ENCODE measurements at regions not wholly inside any gene's neighbourhood (a gene's known extent, or its start where the extent isn't known, plus 50 kb on each side); places are given as distances from the start of the nearest gene placed in this dataset.

DNA sequence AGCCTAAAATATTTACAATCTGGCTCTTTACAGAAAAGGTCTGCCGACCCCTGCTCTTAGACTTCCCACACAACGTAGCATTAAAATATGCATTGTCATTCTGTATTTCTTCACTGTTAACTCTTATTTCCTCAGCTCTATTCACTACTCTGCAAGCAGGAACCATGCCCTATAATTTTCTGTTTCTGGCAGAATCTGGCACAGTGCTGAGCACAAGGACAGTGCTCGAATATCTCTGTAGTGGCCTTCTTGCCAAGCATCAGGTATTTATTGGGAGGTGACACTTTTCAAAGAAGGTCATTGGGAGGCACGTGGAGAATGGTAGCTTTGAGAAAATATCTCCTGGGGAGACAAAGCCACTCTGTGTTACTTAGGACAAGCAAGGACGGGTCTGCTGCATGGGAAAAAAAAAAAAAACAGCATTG lies 77.9 kb downstream of the PSMG1 start:
- no peak for DNase-seq (ENCODE audit: low read depth)

DNA sequence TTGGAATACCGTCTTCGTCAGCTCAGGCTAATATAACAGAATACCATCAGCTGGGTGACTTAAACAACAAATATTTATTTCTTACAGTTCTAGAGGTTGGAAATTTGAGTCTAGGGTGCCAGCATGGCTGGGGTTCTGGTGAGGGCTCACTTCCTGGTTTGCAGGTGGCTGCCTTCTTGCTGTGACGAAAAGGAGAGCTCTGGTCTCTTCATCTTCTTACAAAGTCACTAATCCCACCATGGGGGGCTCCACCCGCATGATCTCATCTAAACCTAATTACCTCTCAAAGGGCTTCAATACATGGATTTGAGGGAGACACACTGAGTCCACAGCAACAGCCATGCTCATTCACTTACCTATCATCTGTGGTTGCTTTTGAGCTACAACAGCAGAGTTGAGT lies 78.3 kb downstream of the PSMG1 start:
- no peak for DNase-seq (ENCODE audit: low read depth)

DNA sequence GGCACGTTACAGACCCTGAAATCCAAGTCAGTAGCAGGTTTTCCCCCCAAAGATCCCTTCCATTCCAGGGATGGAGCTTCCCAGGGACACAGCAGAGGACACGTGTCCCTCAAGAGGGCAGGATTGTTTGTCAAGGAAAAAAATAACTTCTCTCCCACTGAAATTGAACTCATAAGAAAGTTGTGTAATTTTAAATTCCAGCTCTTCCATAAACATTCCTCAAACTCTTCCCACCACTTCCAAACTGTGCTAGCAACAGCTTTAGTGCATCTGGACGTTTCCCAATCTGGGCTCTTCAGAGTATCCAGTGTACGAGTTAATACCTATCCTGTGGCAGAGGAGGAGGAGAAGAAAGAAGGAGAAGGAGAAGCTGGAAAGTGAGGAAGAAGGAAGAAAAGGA lies 79.6 kb downstream of the PSMG1 start:
- DNase-seq (ENCODE audit: low read depth): no peak

DNA sequence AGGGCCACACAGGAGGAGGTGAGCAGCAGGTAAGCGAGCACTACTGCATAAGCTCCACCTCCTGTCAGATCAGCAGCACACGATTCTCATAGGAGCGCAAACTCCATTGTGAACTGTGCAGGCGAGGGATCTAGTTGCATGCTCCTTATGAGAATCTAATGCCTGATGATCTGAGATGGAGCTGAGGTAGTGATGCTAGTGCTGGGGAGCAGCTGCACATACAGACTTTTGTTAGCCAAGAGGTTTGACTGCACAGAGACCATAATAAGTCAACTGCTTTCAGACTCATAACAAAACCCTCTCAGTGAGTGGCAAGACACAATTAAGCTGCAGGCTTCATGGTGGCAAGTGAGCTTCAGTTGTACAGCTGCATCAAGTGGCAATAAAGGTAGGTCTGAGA lies 83.4 kb downstream of the PSMG1 start:
- no peak for DNase-seq (ENCODE audit: low read depth)

DNA sequence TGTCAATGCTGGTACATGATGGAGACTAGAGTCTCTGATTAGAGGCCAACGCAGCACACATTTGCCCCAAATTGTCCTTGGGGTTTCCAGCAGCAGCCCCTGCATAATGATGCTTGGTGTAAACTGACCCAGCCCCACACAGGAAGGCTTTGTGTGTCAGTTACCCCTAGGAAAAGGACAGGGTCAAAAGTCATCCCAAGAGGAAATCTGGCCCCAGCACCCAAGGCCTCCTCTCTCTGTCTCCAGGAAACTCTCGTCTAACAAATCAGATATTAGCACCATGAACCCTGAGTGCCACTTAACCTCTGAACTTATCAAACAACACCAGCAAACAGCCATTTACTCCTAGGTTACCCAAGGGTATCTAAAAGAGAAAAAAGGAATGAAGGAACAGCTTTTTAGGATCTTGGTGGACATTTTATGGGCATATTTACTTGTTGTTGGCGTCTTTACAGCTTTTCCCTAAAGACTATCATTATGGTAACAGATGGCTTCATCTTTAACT lies 84.5 kb downstream of the PSMG1 start:
- no peak for DNase-seq (ENCODE audit: low read depth)

DNA sequence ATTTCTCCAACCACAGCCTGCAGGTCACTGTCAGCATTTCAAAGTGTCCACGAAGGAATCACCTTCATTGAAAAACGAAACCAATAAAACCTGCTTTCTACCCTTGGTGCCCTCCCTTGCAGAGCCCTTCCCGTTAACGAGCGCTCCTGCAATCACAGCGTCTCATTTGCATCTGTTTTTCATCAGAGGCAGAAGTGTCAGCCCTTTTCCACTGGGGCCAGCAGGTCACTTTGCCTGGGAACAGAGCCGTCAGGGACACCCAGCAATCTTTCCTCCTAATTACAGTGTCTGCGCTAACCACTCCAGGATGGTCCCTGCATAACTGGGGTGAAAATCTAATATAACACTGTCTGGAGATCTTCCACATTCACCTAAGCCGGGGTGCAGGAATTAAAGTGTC lies 85.3 kb downstream of the PSMG1 start:
- DNase-seq (ENCODE audit: low read depth): no peak

DNA sequence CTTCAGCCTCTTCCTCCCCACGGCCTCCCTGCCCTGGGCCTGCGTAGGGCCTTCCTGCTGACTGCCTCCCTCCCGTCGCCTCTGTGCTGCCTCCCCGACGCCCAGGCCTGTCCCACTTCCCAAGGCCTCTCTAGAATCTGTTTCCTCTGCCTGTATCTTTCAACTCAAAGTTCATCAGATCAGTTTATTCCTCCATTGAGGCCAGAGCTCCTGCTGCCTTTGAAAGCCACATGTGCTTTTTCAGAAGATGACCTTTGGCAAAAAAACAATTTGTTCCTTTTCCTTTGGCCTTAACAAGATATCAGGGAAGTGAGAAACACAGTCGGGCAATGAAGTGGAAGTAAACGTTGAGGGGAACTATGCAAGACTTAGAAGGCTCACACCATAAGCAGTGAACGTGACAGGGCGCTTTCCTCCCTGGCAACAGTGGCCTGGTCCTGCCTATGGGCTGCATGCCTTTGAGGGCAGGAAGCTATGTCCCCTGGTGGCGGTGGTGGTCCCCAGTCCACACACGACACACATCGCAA lies 85.9 kb downstream of the PSMG1 start:
- no peak for DNase-seq (ENCODE audit: low read depth)

DNA sequence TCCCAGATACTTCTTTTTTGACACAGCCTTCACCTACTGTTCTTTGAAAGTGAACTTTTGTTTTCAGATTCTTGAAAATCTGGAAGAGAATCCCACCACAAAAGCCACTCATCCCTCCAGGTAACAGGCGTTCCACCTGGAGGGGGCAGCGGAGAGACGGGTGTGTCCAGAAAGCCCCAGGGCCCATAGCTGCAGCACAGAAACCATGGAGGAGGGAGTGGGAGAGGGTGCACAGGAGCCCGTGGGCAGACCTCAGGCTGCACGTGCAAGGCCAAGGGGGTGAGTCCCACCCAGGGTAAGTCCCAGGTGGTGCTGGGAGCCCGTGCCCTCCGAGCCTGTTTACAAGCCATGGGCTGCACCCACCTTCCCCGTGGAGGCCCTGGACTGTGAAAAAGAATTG lies 86.5 kb downstream of the PSMG1 start:
- no peak for DNase-seq (ENCODE audit: low read depth)

DNA sequence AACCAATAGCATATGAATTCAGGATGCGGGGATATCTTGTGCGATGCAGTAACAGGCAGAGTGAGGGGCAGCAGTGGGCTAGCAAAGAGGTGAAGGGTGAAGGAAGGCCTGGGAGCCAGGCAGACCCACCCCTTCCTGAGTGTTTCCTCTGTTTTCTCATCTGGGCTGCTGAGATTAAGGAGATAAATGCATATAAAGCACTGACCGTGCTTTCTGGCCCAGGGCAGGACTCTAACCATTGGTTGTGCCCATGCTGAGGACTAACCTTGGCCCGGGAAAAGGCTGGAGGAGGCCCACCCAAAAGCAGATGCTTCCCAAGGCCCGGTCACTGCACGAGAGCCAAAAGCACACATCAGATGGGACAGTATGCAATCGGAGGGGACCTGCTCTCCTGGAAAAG lies 87.6 kb downstream of the PSMG1 start:
- no peak for DNase-seq (ENCODE audit: low read depth)

DNA sequence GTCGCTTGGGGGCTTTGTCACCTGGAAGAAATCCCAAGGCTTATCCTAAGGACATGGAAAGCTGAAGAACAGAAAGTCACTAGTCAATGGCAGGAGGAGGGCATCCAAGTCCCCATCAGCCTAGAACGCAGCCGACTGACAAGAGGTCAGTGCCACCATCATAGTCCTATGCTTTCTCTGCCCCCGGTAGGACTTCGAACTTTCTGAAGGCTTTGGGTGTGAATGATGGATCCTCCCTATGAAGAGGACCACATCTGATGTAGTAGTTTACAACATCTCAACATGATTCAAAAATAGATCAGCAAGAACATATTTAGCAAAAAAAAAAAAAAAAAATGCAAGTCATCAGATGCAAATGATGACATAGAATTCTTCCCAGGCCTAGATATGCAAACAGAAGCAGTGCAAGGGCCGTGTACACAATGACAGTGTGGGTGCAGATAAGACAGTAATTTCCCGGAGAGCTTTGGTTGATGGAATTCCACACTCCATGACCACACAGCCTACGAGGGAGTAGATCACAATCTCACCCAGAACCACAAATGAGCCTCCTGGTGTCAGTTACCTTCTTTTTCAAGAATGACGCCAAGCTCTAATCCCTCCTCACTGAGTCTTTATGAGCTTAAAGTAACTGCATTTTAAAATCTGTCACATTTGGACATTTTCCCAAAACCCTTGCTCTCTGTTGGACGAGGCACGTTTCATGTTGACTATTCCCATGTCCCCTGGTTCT lies 88.2 kb downstream of the PSMG1 start:
- DNase-seq (ENCODE audit: low read depth): no peak

DNA sequence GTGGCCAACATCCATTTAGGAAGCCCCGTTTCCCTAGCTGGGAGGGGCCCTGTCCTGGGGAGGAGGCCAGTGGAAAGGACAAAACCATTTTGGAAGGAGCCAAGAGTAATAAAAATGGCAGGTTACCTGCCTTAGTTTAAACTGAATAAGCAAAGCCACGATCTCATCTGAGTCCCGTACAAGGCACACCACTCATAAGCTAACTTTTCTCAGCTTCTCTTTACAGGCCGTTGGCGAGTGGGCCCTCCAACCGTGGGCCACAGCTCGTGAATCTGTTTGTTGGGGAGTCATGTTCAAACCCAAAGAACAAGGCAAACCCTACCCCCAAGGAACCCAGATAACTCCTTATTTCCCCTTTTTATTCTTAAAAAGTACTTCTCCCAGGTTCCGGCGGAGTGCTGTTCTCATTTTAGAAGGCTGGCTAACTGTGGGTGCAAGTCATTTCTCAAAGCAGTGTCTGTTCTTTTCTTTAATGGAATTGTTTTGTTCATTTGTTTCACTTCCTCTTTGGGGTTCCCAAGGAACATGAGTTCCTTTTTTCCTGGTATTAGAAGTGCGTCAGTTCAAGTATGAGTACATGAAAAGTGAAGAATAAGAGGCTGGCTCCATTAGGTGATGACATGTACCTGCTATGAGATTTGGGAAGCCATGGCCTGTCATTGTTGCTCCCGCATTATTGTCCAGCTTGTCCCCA lies 89.0 kb downstream of the PSMG1 start:
- no peak for DNase-seq (ENCODE audit: low read depth)

DNA sequence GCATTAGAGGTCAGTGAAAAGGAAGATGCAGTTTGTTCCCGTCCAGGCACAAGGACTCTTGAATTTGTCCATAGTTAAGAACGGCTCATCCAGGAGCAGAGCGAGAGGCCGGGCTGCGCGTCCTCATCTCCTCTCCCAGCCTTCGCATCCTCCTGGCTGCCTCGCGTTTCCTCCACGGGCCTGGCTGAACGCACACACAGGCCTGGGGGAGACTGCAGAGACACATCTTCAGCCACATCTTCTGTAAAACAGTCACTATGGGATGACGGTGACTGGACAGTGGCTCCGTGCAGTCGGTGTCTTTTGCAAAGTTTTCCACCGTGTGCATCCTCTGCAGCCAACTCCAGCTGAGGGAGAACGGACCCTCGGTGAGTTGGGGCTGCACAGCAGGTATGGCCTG lies 89.7 kb downstream of the PSMG1 start:
- DNase-seq (ENCODE audit: low read depth): no peak

DNA sequence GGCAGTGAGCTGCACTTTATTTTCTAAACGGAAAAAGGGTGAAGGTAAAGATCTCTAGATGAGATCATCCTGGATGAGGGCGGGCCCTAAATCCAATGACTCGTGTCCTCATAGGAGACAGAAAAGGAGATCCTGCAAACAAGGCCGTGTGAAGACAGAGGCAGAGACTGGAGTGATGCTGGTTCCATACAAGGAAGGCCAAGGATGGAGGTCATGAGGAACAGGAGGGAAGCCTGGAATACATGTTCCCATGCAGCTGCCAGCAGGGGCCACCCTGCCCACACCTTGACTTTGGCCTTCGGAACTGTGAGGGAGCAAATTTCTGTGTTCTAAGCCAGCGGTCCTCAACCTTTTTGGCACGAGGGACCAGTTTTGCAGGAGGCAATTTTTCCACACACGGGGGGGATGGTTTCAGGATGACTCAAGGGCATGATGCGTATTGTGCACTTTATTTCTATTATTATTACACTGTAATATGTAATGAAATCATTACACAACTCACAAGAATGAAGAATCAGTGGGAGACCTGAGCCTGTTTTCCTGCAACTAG lies 94.3 kb downstream of the PSMG1 start:
- no peak for DNase-seq (ENCODE audit: low read depth)

DNA sequence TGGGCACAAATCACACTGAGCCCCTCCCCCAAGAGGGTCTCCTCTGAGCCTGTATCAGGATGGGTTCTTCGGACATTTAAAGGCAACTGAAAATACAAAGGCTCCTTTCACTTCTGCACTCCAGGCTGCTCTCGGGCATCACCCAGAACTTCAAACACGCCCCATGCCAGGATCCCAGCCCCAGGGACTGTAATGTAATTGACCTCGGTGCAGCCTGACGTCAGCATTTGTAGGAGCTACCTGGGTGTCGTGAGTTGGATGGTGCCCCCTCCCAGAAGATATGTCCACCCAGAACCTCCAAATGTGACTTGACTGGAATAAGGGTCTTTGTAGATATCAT lies 95.2 kb downstream of the PSMG1 start:
- no peak for DNase-seq (ENCODE audit: low read depth)

DNA sequence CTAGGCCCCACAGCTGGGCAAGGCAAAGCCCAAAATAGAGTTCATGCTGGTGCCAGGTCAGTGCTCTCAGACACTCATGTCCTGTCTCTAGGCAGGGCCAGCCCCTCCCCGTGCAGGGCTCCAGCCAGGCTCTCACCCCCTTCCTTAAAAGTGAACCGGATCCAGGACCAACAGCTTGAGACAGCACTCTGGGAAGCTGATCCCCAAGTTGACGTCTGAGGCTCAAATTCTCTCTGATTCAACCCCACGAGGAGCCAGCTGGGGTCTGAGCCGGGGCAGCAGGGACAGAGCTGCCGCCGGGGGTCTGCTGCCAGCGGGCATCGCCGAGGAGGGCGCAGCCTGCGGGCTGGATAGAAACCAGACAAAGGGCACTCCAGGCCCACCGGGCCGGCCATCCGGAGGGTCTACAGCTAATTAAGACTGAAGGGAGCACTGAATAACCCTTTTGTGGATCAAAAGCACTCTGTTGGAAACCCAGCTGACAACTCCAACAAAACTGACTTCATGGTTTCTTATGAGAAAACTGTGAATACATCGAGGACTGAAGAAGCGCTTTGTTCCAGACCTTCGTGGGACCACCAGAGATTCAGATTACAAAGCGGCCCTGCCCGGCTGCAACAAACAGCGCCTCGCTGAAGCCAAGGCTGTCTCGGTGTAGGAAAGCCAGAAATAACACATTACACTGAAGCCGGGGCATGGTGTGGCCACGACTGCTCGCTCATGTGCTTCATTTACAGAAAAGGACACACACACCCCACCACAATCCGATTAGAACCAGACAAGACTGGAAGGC lies 95.8 kb downstream of the PSMG1 start:
- no peak for DNase-seq (ENCODE audit: low read depth)

DNA sequence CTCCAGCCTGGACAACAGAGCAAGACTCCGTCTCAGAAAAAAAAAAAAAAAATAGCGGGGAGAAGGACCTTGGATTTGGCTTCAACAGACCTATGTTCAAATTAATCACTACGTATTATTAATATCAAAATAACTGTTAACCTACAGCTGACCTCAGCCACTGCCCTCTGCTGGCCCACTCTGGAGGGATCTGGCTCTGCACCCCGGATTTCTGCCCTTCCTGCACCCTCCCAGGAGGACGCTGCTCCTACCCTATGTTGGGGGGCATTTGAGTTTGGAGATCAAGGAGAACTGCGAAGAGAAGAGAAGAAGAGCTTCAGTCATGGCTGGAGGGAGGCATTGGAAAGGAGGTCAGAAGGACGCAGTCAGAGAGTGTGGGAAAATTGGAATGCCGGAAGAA lies 96.7 kb downstream of the PSMG1 start:
- no peak for DNase-seq (ENCODE audit: low read depth)

DNA sequence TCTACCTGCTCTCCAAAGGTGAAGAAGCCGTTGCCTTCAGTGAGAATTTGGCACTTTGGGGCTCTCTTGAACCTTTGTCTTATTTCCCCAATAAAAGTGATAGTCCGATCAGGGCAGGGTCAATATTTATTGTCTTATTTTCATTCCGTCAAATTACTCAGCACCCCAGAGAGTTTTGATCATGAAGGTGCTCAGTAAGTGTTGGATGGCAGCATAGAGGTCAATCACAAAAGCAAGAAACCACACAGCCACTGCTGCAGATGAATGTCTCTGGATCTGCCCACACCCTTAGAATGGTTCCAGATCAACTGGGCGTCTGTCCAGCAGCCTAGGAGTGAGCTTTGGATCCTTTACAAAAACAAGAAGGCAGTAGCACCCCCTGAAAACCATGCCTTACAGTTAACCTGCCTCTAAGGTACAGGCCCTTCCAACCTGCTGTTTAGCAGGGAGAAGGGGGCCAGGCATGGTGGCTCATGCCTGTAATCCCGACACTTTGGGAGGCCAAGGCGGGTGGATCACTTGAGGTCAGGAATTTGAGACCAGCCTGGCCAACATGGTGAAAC lies 97.3 kb downstream of the PSMG1 start:
- no peak for DNase-seq (ENCODE audit: low read depth)

DNA sequence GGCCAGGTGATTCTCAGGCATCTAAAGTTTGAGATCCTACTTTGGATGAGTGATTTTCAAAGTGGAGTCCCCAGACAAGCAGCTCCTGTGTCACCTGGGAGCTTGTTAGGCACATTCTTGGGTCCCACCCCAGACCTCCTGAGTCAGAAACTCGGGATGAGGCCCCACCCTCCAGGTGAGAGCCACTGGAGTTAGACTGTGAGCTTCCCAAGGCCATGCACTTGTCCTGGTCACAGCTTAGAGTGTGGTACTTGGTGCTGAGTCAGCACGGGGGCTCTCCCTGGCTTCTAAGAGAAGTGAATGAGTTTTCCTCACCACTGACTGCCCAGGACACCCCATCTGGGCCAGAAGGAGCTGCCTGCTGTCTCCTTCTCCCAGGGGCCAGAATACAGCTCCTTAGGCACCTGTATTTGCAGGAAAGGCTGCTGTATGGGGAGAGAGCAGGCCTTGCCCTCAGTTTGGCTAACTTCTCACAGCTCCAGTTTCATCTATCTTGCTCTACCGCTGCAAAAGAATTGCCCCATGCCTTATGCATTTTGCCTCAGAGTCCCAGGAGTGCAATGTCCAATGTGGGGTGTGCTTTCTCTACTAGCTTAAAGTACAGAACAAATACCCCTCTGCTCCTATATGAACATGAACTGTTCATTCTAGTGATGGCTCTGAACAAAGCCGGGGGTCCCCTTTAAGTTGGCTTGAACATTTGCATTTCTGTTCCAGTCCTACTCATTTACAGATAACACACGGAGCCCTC lies 98.1 kb downstream of the PSMG1 start:
- DNase-seq (ENCODE audit: low read depth): no peak

DNA sequence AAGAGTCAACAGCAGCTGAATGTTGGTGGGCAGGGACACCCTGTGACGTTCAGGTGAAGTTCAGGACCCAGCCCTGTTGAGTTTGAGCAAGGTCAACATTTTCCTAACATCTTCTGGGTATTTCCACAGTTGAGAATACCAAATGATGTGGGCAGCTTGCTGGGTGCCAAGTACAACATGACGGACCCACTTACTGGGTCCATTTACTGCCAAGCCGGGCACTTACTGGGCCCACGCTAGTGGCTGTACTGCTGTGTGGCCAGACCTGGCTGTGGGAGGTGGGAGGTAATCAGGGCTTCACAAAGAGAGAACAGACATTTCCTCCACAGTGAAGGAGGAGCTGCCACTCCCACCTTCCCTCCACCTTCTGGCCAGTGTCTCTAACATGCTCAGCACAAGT lies 99.2 kb downstream of the PSMG1 start:
- DNase-seq (ENCODE audit: low read depth): no peak

DNA sequence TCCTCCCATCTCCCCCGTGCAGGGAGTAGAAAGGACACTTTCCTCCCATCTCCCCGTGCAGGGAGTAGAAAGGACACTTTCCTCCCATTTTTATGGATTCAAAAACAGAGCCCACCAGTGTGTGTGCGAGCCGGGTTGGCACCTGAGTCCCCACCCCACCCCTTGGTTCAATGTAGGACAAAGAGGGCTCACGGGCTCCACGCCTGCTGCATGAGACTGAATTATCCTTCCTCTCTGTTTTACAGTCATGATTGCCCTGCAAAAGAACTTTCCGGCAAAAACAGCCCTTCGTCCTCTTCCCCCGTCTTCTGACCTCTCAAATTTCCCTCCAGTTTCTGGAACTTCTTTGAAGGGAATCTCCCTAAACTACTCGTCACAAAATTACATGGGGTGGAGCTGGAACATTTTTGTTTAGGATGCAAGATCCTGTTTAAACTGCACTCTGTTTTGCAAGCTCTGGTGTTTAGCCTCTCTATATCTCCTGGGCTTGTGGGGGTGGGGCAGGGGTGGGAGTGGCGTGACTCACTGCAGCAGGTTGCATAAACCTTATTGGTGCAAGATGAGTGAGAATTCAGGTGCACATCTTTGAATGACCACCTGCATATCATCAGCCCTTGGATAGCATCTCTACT lies 99.8 kb downstream of the PSMG1 start:
- DNase-seq (ENCODE audit: low read depth): no peak
